WTC11 (cell line): ENCODE measurements at regions not wholly inside any gene's neighbourhood (a gene's known extent, or its start where the extent isn't known, plus 50 kb on each side); places are given as distances from the start of the nearest gene placed in this dataset.

Experiments
- ATAC-seq: fragments of 200-7000 bp; cut with Tn5 transposase; 2 replicates; pipeline ENCODE4 v1.10.0; 2021; ENCODE audit warnings: mild to moderate bottlenecking, moderate library complexity
- CTCF ChIA-PET: fragments of 300-600 bp; sonication (Branson Sonifier 250); formaldehyde crosslinking; loops from one replicate; lab custom pipeline; 2021; ENCODE audit warnings: antibody characterized with exemption; lab: Charles Lee
- POLR2A ChIA-PET: fragments of 350-600 bp; sonication (Branson Sonifier 250); formaldehyde crosslinking; loops from one replicate; lab custom pipeline; 2021; ENCODE audit warnings: antibody characterized with exemption; lab: Charles Lee
- DNase-seq: peaks from one replicate; pipeline ENCODE4 v3.0.0; 2021; ENCODE audit warnings: low spot score
- H3K27ac Mint-ChIP-seq: 2 replicates; pipeline ENCODE4 v1.8.0; 2021; ENCODE audit warnings: mixed read lengths
- H3K27me3 Mint-ChIP-seq: 2 replicates; pipeline ENCODE4 v1.8.0; 2021; ENCODE audit warnings: low read depth, mild to moderate bottlenecking, moderate library complexity, mixed read lengths
- H3K36me3 Mint-ChIP-seq: 2 replicates; pipeline ENCODE4 v1.8.0; 2021; ENCODE audit warnings: mixed read lengths
- H3K4me1 Mint-ChIP-seq: 2 replicates; pipeline ENCODE4 v1.8.0; 2022; ENCODE audit warnings: mixed read lengths
- H3K4me3 Mint-ChIP-seq: 2 replicates; pipeline ENCODE4 v1.8.0; 2021; ENCODE audit warnings: mild to moderate bottlenecking, moderate library complexity, mixed read lengths
- H3K9me3 Mint-ChIP-seq: 2 replicates; pipeline ENCODE4 v1.8.0; 2021; ENCODE audit warnings: mixed read lengths
- ATF2 ChIP-seq: sonication (generic); formaldehyde crosslinking; IDR thresholded peaks from 2 replicates; pipeline ENCODE4 v1.8.1; 2022; ENCODE audit warnings: low read depth, missing genetic modification reagents, borderline replicate concordance
- ATF3 ChIP-seq: sonication (generic); formaldehyde crosslinking; conservative IDR thresholded peaks from 2 replicates; pipeline ENCODE4 v1.8.1; 2022; ENCODE audit warnings: mild to moderate bottlenecking, missing genetic modification reagents
- CREB1 ChIP-seq: sonication (generic); formaldehyde crosslinking; IDR thresholded peaks from 2 replicates; pipeline ENCODE4 v1.8.0; 2023; ENCODE audit warnings: mild to moderate bottlenecking, missing genetic modification reagents
- CTCF ChIP-seq: fragments of 200-600 bp; IDR thresholded peaks from 2 replicates; pipeline ENCODE4 v1.8.0; 2022; ENCODE audit warnings: antibody characterized with exemption
- ELF4 ChIP-seq: sonication (generic); formaldehyde crosslinking; IDR thresholded peaks from 2 replicates; pipeline ENCODE4 v1.8.1; 2022; ENCODE audit warnings: low read depth, mild to moderate bottlenecking, moderate library complexity, missing genetic modification reagents
- ESRRA ChIP-seq: sonication (generic); formaldehyde crosslinking; IDR thresholded peaks from 2 replicates; pipeline ENCODE4 v1.8.1; 2022; ENCODE audit warnings: mild to moderate bottlenecking, missing genetic modification reagents, borderline replicate concordance
- FOXK1 ChIP-seq: sonication (generic); formaldehyde crosslinking; IDR thresholded peaks from 2 replicates; pipeline ENCODE4 v1.8.0; 2022; ENCODE audit warnings: mild to moderate bottlenecking, moderate library complexity, missing genetic modification reagents
- FOXP4 ChIP-seq: sonication (generic); formaldehyde crosslinking; IDR thresholded peaks from 2 replicates; pipeline ENCODE4 v1.8.0; 2022; ENCODE audit warnings: mild to moderate bottlenecking, missing genetic modification reagents
- HMGA2 ChIP-seq: fragments of 250-450 bp; sonication (Bioruptor Pico); IDR thresholded peaks from 2 replicates; pipeline ENCODE4 v1.4.0; 2021; ENCODE audit warnings: mild to moderate bottlenecking, moderate library complexity
- IRF1 ChIP-seq: sonication (generic); formaldehyde crosslinking; IDR thresholded peaks from 2 replicates; pipeline ENCODE4 v1.8.0; 2023; ENCODE audit warnings: missing genetic modification reagents
- JAZF1 ChIP-seq: fragments of 250-450 bp; sonication (Bioruptor Pico); IDR thresholded peaks from 2 replicates; pipeline ENCODE4 v1.9.0; 2021; ENCODE audit warnings: moderate library complexity, mild to moderate bottlenecking, inconsistent platforms
- MAX ChIP-seq: sonication (generic); formaldehyde crosslinking; IDR thresholded peaks from 2 replicates; pipeline ENCODE4 v1.8.0; 2022; ENCODE audit warnings: mild to moderate bottlenecking, missing genetic modification reagents
- MXD4 ChIP-seq: fragments of 250-450 bp; sonication (Bioruptor Pico); IDR thresholded peaks from 2 replicates; pipeline ENCODE4 v1.8.0; 2021; ENCODE audit warnings: mild to moderate bottlenecking, moderate library complexity, borderline replicate concordance
- NR2C2 ChIP-seq: sonication (generic); formaldehyde crosslinking; IDR thresholded peaks from 2 replicates; pipeline ENCODE4 v1.8.0; 2022; ENCODE audit warnings: mild to moderate bottlenecking, missing genetic modification reagents
- PRDM15 ChIP-seq: sonication (generic); formaldehyde crosslinking; IDR thresholded peaks from 2 replicates; pipeline ENCODE4 v1.8.0; 2022; ENCODE audit warnings: missing genetic modification reagents
- SOX15 ChIP-seq: fragments of 250-450 bp; sonication (Bioruptor Pico); IDR thresholded peaks from 2 replicates; pipeline ENCODE4 v1.9.0; 2021; ENCODE audit warnings: mild to moderate bottlenecking
- ZNF281 ChIP-seq: sonication (generic); formaldehyde crosslinking; IDR thresholded peaks from 2 replicates; pipeline ENCODE4 v1.8.0; 2023; ENCODE audit warnings: mild to moderate bottlenecking, missing genetic modification reagents

- no peaks in the 10 kb centered on the region for H3K36me3 Mint-ChIP-seq
- ChIA-PET POLR2A (no interaction called here), CTCF (no interaction called here)
- ATAC-seq: no peak
- peak overlapping the region; percentile 4; the same call in 1 of the 2 replicates for H3K27ac Mint-ChIP-seq
- H3K27me3 Mint-ChIP-seq: no peaks in the 10 kb centered on the region
- no peak for TF ChIP-seq HMGA2 (CRISPR knock-in tag)
- no peak for TF ChIP-seq ELF4 (CRISPR knock-in tag)
- no peak for TF ChIP-seq ESRRA
- no peak for TF ChIP-seq ZNF281 (CRISPR knock-in tag)
- TF ChIP-seq FOXP4: no peak
- TF ChIP-seq PRDM15 (CRISPR knock-in tag): no peak
- no peak for TF ChIP-seq MAX
- TF ChIP-seq IRF1 (CRISPR knock-in tag): no peak
- TF ChIP-seq SOX15 (CRISPR knock-in tag): no peak
- no peak for TF ChIP-seq NR2C2
- no peak for TF ChIP-seq ATF3 (CRISPR knock-in tag)
- TF ChIP-seq MXD4 (CRISPR knock-in tag): no peak
- no peak for TF ChIP-seq JAZF1
- no peak for TF ChIP-seq ATF2
- TF ChIP-seq CREB1 (CRISPR knock-in tag): no peak
- TF ChIP-seq CTCF: no peak
- no peak for TF ChIP-seq FOXK1 (CRISPR knock-in tag)
- H3K4me1 Mint-ChIP-seq: peaks cover 55% of the 10 kb centered on the region
- no peak for DNase-seq
- no peaks in the 10 kb centered on the region for H3K9me3 Mint-ChIP-seq
- no peak overlapping the region for H3K4me3 Mint-ChIP-seq
Measured at GRCh38 chr11:92711926-92712325, 257.5 kb upstream of the MTNR1B start.
